IMR-90 (cell line): ENCODE measurements at regions not wholly inside any gene's neighbourhood (a gene's known extent, or its start where the extent isn't known, plus 50 kb on each side); places are given as distances from the start of the nearest gene placed in this dataset.

Source experiments
- ATAC-seq: fragments of 200-7000 bp; cut with Tn5 transposase; 2 replicates; pipeline ENCODE4 v1.9.1; 2020; ENCODE audit warnings: low read depth, mild to moderate bottlenecking, moderate library complexity
- BruUV-seq: library from RNA; stranded (reverse); fragments of 400-500 nt; replicated peaks from 2 replicates; lab custom pipeline; 2021; lab: Mats Ljungman, UMichigan
- CTCF ChIA-PET: fragments of 300-600 bp; formaldehyde crosslinking; extraction: SDS; loops from one replicate; lab custom pipeline; 2021; ENCODE audit warnings: antibody characterized with exemption; lab: Yijun Ruan, JAX
- POLR2A ChIA-PET: fragments of 300-600 bp; sonication (Branson Sonifier 250); formaldehyde crosslinking; loops from one replicate; lab custom pipeline; 2022; ENCODE audit warnings: antibody characterized with exemption; ENCODE audit not compliant: unreplicated experiment; lab: Charles Lee
- DNase-seq: peaks from one replicate; pipeline ENCODE4 v3.0.0; 2013
- H2AFZ ChIP-seq: replicated peaks from 2 replicates; pipeline ENCODE3; 2013; ENCODE audit warnings: low read length, mild to moderate bottlenecking; ENCODE audit not compliant: poor library complexity
- H2AK5ac ChIP-seq: 2 replicates; pipeline ENCODE4 v1.6.1; 2013; ENCODE audit warnings: low read depth, low read length, inconsistent platforms
- H2AK9ac ChIP-seq: replicated peaks from 2 replicates; pipeline ENCODE3; 2013; ENCODE audit warnings: mild to moderate bottlenecking, low read depth, low read length, moderate library complexity; ENCODE audit not compliant: poor library complexity
- H2BK120ac ChIP-seq: 2 replicates; pipeline ENCODE4 v1.6.1; 2013; ENCODE audit warnings: low read depth, low read length, inconsistent platforms
- H2BK15ac ChIP-seq: 3 replicates; pipeline ENCODE4 v1.6.1; 2013; ENCODE audit warnings: low read depth, low read length, inconsistent platforms
- H2BK20ac ChIP-seq: 2 replicates; pipeline ENCODE4 v1.6.1; 2013; ENCODE audit warnings: low read depth, mild to moderate bottlenecking, inconsistent platforms, low read length, moderate library complexity
- H2BK5ac ChIP-seq: 2 replicates; pipeline ENCODE4 v1.6.1; 2013; ENCODE audit warnings: mild to moderate bottlenecking, low read depth, low read length, inconsistent platforms; ENCODE audit not compliant: poor library complexity, severe bottlenecking
- H3K14ac ChIP-seq: replicated peaks from 2 replicates; pipeline ENCODE4 v1.6.1; 2013; ENCODE audit warnings: low read depth, low read length, inconsistent platforms
- H3K18ac ChIP-seq: 2 replicates; pipeline ENCODE4 v1.6.1; 2013; ENCODE audit warnings: low read depth, low read length, control low read depth
- H3K23ac ChIP-seq: 2 replicates; pipeline ENCODE4 v1.6.1; 2013; ENCODE audit warnings: low read depth, low read length, inconsistent platforms
- H3K27ac ChIP-seq: 2 replicates; pipeline ENCODE4 v1.5.1; 2013; ENCODE audit warnings: mild to moderate bottlenecking, control low read depth, low read length; ENCODE audit not compliant: insufficient read depth
- H3K27me3 ChIP-seq: 2 replicates; pipeline ENCODE4 v1.6.1; 2013; ENCODE audit warnings: low read length; ENCODE audit not compliant: control insufficient read depth, insufficient read depth
- H3K36me3 ChIP-seq: 2 replicates; pipeline ENCODE4 v1.6.1; 2013; ENCODE audit warnings: low read length, mixed read lengths; ENCODE audit not compliant: control insufficient read depth, insufficient read depth
- H3K4ac ChIP-seq: 2 replicates; pipeline ENCODE4 v1.6.1; 2013; ENCODE audit warnings: low read depth, low read length, inconsistent platforms
- H3K4me1 ChIP-seq: 2 replicates; pipeline ENCODE4 v1.6.1; 2013; ENCODE audit warnings: low read length, mixed read lengths; ENCODE audit not compliant: control insufficient read depth, insufficient read depth
- H3K4me2 ChIP-seq: 2 replicates; pipeline ENCODE4 v1.6.1; 2013; ENCODE audit warnings: low read depth, mild to moderate bottlenecking, control low read depth, low read length, moderate library complexity
- H3K4me3 ChIP-seq: 2 replicates; pipeline ENCODE4 v1.5.1; 2013; ENCODE audit warnings: low read depth, mild to moderate bottlenecking, control low read depth, low read length, moderate library complexity; ENCODE audit not compliant: insufficient read depth
- H3K56ac ChIP-seq: 2 replicates; pipeline ENCODE4 v1.6.1; 2013; ENCODE audit warnings: low read length, inconsistent platforms; ENCODE audit not compliant: insufficient read depth; ENCODE audit errors: extremely low read depth
- H3K79me1 ChIP-seq, 2 experiments: 2 replicates each; pipeline ENCODE4 v1.6.1; 2013; ENCODE audit warnings: low read length in 2 of 2, inconsistent platforms in 1 of 2, low read depth in 1 of 2
- H3K9ac ChIP-seq: 2 replicates; pipeline ENCODE4 v1.6.1; 2013; ENCODE audit warnings: low read depth, low read length, control low read depth
- H3K9me1 ChIP-seq: 2 replicates; pipeline ENCODE4 v1.6.1; 2013; ENCODE audit warnings: low read length, inconsistent platforms; ENCODE audit not compliant: insufficient read depth
- H3K9me3 ChIP-seq: 2 replicates; pipeline ENCODE4 v1.6.1; 2013; ENCODE audit warnings: low read length; ENCODE audit not compliant: control insufficient read depth, insufficient read depth
- H4K20me1 ChIP-seq: 2 replicates; pipeline ENCODE4 v1.6.1; 2013; ENCODE audit warnings: low read length, inconsistent platforms; ENCODE audit not compliant: insufficient read depth
- H4K5ac ChIP-seq: 2 replicates; pipeline ENCODE4 v1.6.1; 2013; ENCODE audit warnings: mild to moderate bottlenecking, low read depth, low read length, control low read depth
- H4K8ac ChIP-seq, 2 experiments: 2 replicates each; pipeline ENCODE4 v1.6.1; 2013; ENCODE audit warnings: low read depth in 2 of 2, low read length in 2 of 2, control low read depth in 1 of 2, inconsistent platforms in 1 of 2
- H4K91ac ChIP-seq: 2 replicates; pipeline ENCODE4 v1.6.1; 2013; ENCODE audit warnings: low read depth, low read length, inconsistent platforms; ENCODE audit not compliant: insufficient read depth
- BHLHE40 ChIP-seq: fragments of 150-350 bp; IDR thresholded peaks from 2 replicates; pipeline ENCODE4 v1.6.1; 2016; ENCODE audit warnings: mild to moderate bottlenecking, low read depth, low read length
- CEBPB ChIP-seq: IDR thresholded peaks from 2 replicates; pipeline ENCODE4 v1.6.1; 2012; ENCODE audit warnings: low read depth, low read length, improper control_type of control experiment
- CHD1 ChIP-seq: IDR thresholded peaks from 2 replicates; pipeline ENCODE4 v1.6.1; 2012; ENCODE audit warnings: low read depth, low read length, improper control_type of control experiment
- FOS ChIP-seq: fragments of 150-350 bp; IDR thresholded peaks from 2 replicates; pipeline ENCODE4 v1.6.1; 2016; ENCODE audit warnings: low read depth, low read length
- MAFK ChIP-seq: IDR thresholded peaks from 2 replicates; pipeline ENCODE4 v1.6.1; 2012; ENCODE audit warnings: low read depth, low read length, improper control_type of control experiment
- MAZ ChIP-seq: IDR thresholded peaks from 2 replicates; pipeline ENCODE4 v1.6.1; 2012; ENCODE audit warnings: low read depth, mild to moderate bottlenecking, low read length, improper control_type of control experiment, moderate library complexity, borderline replicate concordance
- MXI1 ChIP-seq: IDR thresholded peaks from 2 replicates; pipeline ENCODE4 v1.6.1; 2012; ENCODE audit warnings: low read depth, mild to moderate bottlenecking, low read length, moderate library complexity, borderline replicate concordance
- NFE2L2 ChIP-seq: fragments of 150-350 bp; IDR thresholded peaks from 2 replicates; pipeline ENCODE4 v1.6.1; 2016; ENCODE audit warnings: low read depth, mild to moderate bottlenecking, low read length
- POLR2A ChIP-seq: IDR thresholded peaks from 2 replicates; pipeline ENCODE4 v1.6.1; 2012; ENCODE audit warnings: mild to moderate bottlenecking, low read depth, low read length
- RAD21 ChIP-seq: IDR thresholded peaks from 2 replicates; pipeline ENCODE4 v1.6.1; 2012; ENCODE audit warnings: low read length, improper control_type of control experiment
- RCOR1 ChIP-seq: IDR thresholded peaks from 2 replicates; pipeline ENCODE4 v1.6.1; 2012; ENCODE audit warnings: mild to moderate bottlenecking, low read length, improper control_type of control experiment; ENCODE audit not compliant: insufficient replicate concordance
- RFX5 ChIP-seq: IDR thresholded peaks from 2 replicates; pipeline ENCODE4 v1.8.0; 2012; ENCODE audit warnings: low read depth, mild to moderate bottlenecking, low read length, moderate library complexity
- SMC3 ChIP-seq: fragments of 150-350 bp; IDR thresholded peaks from 2 replicates; pipeline ENCODE4 v1.6.1; 2016; ENCODE audit warnings: low read depth, mild to moderate bottlenecking, antibody characterized with exemption, low read length, moderate library complexity
- WGBS, 2 experiments: methylation state at CpG; one replicate each; pipeline versions ENCODE4 v1.1.5 to v1.1.7; 2013; ENCODE audit warnings: missing lambda C conversion rate in 2 of 2; ENCODE audit not compliant: insufficient read length in 1 of 2; ENCODE audit errors: extremely low coverage in 2 of 2; 5-methylcytosine and 5-hydroxymethylcytosine counted together
- dilution Hi-C: fragments of 300-500 bp; cut with HindIII; formaldehyde crosslinking; loops from one replicate; pipeline ENCODE4 v1.14.3; 2018; ENCODE audit warnings: low sequenced_read_pairs; ENCODE audit not compliant: unreplicated experiment
- in situ Hi-C: fragments of 300-500 bp; cut with MboI; formaldehyde crosslinking; loops from 3 replicates; pipeline ENCODE4 v1.14.3; 2019; ENCODE audit warnings: low sequenced_read_pairs, inconsistent platforms, mixed read lengths
- intact Hi-C: fragments of 100-400 bp; cut with micrococcal nuclease; formaldehyde crosslinking; loops from 2 replicates; pipeline ENCODE4 v1.10.0; 2022
- TF ChIP-seq, protein P1 (sequence below): fragments of 150-350 bp; IDR thresholded peaks from 2 replicates; pipeline ENCODE4 v1.6.1; 2017; ENCODE audit warnings: mild to moderate bottlenecking, antibody characterized with exemption, low read length, low read depth
- TF ChIP-seq, protein P2 (sequence below): fragments of 150-350 bp; IDR thresholded peaks from 2 replicates; pipeline ENCODE4 v1.6.1; 2016; ENCODE audit warnings: low read depth, mild to moderate bottlenecking, low read length, moderate library complexity, borderline replicate concordance
- TF ChIP-seq, protein P3 (sequence below): conservative IDR thresholded peaks from 2 replicates; pipeline ENCODE4 v1.5.1; 2012; ENCODE audit warnings: mild to moderate bottlenecking, low read depth, low read length, improper control_type of control experiment

DNA sequence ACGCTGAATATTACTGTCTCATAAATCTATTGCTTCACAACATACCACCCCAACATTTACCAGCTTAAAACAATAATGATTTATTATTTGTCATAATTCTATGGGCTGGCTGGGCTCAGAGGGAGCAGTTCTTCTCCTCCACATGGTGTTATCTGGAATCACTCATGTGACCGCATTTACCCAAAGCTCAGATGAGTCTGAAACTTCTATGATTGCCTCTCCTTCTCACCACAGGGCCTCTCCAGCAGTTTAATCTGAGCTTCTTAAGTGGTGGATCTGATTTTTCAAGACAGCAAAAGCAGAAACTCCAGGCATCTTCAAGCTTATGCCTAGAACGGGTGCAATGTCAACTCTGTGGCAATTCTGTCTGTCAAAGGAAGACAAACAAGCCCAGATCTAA lies 210.3 kb upstream of the ADRA1B start:
- Histone ChIP-seq H2AK9ac (no peak overlapping the region), H3K9me3 (peaks cover 4% of the 10 kb centered on the region; the same call in 1 of the 2 replicates), H3K79me1 (no peaks in the 10 kb centered on the region), H3K23ac (no peak overlapping the region), H4K20me1 (no peaks in the 10 kb centered on the region), H3K14ac (no peak overlapping the region), H3K4me3 (no peak overlapping the region), H2BK15ac (no peak overlapping the region), H3K9ac (no peak overlapping the region), H2BK20ac (no peak overlapping the region), H3K4ac (no peak overlapping the region), H3K36me3 (no peaks in the 10 kb centered on the region), H4K5ac (no peak overlapping the region), H3K4me2 (no peak overlapping the region), H3K27me3 (peaks cover 20% of the 10 kb centered on the region), H3K56ac (no peak overlapping the region), H4K8ac (no peak overlapping the region), H2AK5ac (no peak overlapping the region), H3K18ac (no peak overlapping the region), H2BK120ac (no peak overlapping the region), H3K9me1 (no peaks in the 10 kb centered on the region), H3K27ac (no peak overlapping the region), H2BK5ac (no peak overlapping the region), H2AFZ (no peak overlapping the region), H3K4me1 (no peaks in the 10 kb centered on the region), H4K91ac (no peak overlapping the region)
- intact Hi-C loops (no loop called here), in situ Hi-C loops (no loop called here), dilution Hi-C loops (no loop called here)
- TF ChIP-seq MAFK (no peak), POLR2A (no peak), MAZ (no peak), MXI1 (no peak), NFE2L2 (no peak), CHD1 (no peak), BHLHE40 (no peak), FOS (no peak), CEBPB (no peak), RFX5 (no peak), SMC3 (no peak), RAD21 (no peak), RCOR1 (no peak)
- TF ChIP-seq, protein P1, sequence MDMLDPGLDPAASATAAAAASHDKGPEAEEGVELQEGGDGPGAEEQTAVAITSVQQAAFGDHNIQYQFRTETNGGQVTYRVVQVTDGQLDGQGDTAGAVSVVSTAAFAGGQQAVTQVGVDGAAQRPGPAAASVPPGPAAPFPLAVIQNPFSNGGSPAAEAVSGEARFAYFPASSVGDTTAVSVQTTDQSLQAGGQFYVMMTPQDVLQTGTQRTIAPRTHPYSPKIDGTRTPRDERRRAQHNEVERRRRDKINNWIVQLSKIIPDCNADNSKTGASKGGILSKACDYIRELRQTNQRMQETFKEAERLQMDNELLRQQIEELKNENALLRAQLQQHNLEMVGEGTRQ, result no peak
- TF ChIP-seq, protein P2, sequence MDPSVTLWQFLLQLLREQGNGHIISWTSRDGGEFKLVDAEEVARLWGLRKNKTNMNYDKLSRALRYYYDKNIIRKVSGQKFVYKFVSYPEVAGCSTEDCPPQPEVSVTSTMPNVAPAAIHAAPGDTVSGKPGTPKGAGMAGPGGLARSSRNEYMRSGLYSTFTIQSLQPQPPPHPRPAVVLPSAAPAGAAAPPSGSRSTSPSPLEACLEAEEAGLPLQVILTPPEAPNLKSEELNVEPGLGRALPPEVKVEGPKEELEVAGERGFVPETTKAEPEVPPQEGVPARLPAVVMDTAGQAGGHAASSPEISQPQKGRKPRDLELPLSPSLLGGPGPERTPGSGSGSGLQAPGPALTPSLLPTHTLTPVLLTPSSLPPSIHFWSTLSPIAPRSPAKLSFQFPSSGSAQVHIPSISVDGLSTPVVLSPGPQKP, result no peak
- TF ChIP-seq, protein P3, sequence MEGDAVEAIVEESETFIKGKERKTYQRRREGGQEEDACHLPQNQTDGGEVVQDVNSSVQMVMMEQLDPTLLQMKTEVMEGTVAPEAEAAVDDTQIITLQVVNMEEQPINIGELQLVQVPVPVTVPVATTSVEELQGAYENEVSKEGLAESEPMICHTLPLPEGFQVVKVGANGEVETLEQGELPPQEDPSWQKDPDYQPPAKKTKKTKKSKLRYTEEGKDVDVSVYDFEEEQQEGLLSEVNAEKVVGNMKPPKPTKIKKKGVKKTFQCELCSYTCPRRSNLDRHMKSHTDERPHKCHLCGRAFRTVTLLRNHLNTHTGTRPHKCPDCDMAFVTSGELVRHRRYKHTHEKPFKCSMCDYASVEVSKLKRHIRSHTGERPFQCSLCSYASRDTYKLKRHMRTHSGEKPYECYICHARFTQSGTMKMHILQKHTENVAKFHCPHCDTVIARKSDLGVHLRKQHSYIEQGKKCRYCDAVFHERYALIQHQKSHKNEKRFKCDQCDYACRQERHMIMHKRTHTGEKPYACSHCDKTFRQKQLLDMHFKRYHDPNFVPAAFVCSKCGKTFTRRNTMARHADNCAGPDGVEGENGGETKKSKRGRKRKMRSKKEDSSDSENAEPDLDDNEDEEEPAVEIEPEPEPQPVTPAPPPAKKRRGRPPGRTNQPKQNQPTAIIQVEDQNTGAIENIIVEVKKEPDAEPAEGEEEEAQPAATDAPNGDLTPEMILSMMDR, result no peak
- no peak for DNase-seq
- POLR2A ChIA-PET, result no interaction called here
- BruUV-seq, result no TSS peak
- ATAC-seq, result no peak
- no CpG with 5 or more reads among the region's 3 CpGs for WGBS, 2 experiments
- CTCF ChIA-PET, result interaction anchor here (1.2 kb wide), 1 partner anchor 46 kb away, joined by 3 read pairs; no protein-coding TSS in a partner anchor
